Fibroblast of lung (primary cell): ENCODE measurements at regions not wholly inside any gene's neighbourhood (a gene's known extent, or its start where the extent isn't known, plus 50 kb on each side); places are given as distances from the start of the nearest gene placed in this dataset.

Experiments
- DNase-seq, 2 donors: peaks; one replicate each; pipeline versions ENCODE4 v3.0.0 to v3.0.0-alpha.2; 2010; ENCODE audit warnings: low read depth in 2 of 2
- H2AFZ ChIP-seq: 2 replicates; pipeline ENCODE4 v1.5.1; 2012; ENCODE audit warnings: low read length, control low read depth, inconsistent platforms
- H3K27ac ChIP-seq: 2 replicates; pipeline ENCODE4 v1.5.1; 2011; ENCODE audit warnings: low read length, control low read depth; ENCODE audit not compliant: insufficient read depth
- H3K27me3 ChIP-seq: 2 replicates; pipeline ENCODE4 v1.5.1; 2011; ENCODE audit warnings: mild to moderate bottlenecking, low read length; ENCODE audit not compliant: control insufficient read depth, insufficient read depth
- H3K36me3 ChIP-seq: 2 replicates; pipeline ENCODE4 v1.5.1; 2011; ENCODE audit warnings: low read length; ENCODE audit not compliant: control insufficient read depth, insufficient read depth
- H3K4me1 ChIP-seq: 2 replicates; pipeline ENCODE4 v1.5.1; 2011; ENCODE audit warnings: low read length; ENCODE audit not compliant: control insufficient read depth, insufficient read depth; ENCODE audit errors: extremely low read depth
- H3K4me2 ChIP-seq: 2 replicates; pipeline ENCODE4 v1.5.1; 2011; ENCODE audit warnings: low read length, control low read depth; ENCODE audit not compliant: insufficient read depth; ENCODE audit errors: extremely low read depth
- H3K4me3 ChIP-seq, 4 experiments: fragments of 200-600 bp in 1 of 4; sonication (generic) in 1 of 4; replicated peaks in 1 of 4; 2 replicates each; pipeline ENCODE4 v1.5.1; 2011 to 2016; ENCODE audit warnings: low read length in 4 of 4, low read depth in 3 of 4, mild to moderate bottlenecking in 3 of 4, control low read depth in 2 of 4, inconsistent platforms in 1 of 4, mixed read lengths in 1 of 4; ENCODE audit not compliant: insufficient read depth in 1 of 4; ENCODE audit errors: control extremely low read depth in 1 of 4
- H3K79me2 ChIP-seq: 2 replicates; pipeline ENCODE4 v1.5.1; 2012; ENCODE audit warnings: mild to moderate bottlenecking, low read length, inconsistent platforms; ENCODE audit not compliant: control insufficient read depth, insufficient read depth
- H3K9ac ChIP-seq: 2 replicates; pipeline ENCODE4 v1.5.1; 2011; ENCODE audit warnings: mild to moderate bottlenecking, low read length, control low read depth; ENCODE audit not compliant: insufficient read depth
- H3K9me3 ChIP-seq: 2 replicates; pipeline ENCODE4 v1.5.1; 2012; ENCODE audit warnings: low read depth, low read length; ENCODE audit not compliant: control insufficient read depth, insufficient read depth
- H4K20me1 ChIP-seq: 2 replicates; pipeline ENCODE4 v1.5.1; 2011; ENCODE audit warnings: low read length; ENCODE audit not compliant: control insufficient read depth, insufficient read depth; ENCODE audit errors: extremely low read depth
- EZH2 ChIP-seq: IDR thresholded peaks from 2 replicates; pipeline ENCODE4 v1.5.1; 2012; ENCODE audit warnings: low read length, control low read depth, mild to moderate bottlenecking; ENCODE audit errors: missing control alignments
- TF ChIP-seq, protein P1 (sequence below), 2 donors: IDR thresholded peaks in 1 of 2; conservative IDR thresholded peaks in 1 of 2; 1 replicate in 1 of 2; 2 replicates in 1 of 2; pipeline ENCODE4 v1.5.1; 2011 to 2012; ENCODE audit warnings: low read length in 2 of 2, control low read depth in 1 of 2, inconsistent platforms in 1 of 2, low read depth in 1 of 2, mild to moderate bottlenecking in 1 of 2

DNA sequence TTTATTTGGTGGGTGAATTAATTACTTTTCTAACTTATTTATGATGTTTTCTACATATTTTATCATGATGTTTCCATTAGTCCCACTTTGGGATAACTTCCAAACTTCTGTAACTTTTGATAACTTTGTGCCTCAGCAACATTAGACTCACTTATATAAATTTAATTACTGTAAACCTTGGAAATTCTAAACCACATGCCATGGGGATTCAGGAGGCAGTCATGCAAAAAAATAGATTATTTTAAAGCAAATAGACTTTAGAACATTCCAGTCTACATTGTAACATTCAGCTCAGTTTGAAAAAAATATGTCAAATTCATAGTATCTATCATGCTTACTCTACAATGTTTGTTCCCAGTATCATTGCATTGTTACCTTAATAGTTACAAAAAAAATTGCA lies 728.5 kb upstream of the NRXN1 start:
- H3K27me3 ChIP-seq, result no peaks in the 10 kb centered on the region
- H3K79me2 ChIP-seq, result no peaks in the 10 kb centered on the region
- H2AFZ ChIP-seq, result no peak overlapping the region
- no peak overlapping the region for H3K9ac ChIP-seq
- no peak overlapping the region for H3K4me2 ChIP-seq
- H3K27ac ChIP-seq, result no peak overlapping the region
- H3K36me3 ChIP-seq, result no peaks in the 10 kb centered on the region
- H3K4me3 ChIP-seq, result no peak overlapping the region
- no peak for TF ChIP-seq EZH2
- TF ChIP-seq, protein P1, sequence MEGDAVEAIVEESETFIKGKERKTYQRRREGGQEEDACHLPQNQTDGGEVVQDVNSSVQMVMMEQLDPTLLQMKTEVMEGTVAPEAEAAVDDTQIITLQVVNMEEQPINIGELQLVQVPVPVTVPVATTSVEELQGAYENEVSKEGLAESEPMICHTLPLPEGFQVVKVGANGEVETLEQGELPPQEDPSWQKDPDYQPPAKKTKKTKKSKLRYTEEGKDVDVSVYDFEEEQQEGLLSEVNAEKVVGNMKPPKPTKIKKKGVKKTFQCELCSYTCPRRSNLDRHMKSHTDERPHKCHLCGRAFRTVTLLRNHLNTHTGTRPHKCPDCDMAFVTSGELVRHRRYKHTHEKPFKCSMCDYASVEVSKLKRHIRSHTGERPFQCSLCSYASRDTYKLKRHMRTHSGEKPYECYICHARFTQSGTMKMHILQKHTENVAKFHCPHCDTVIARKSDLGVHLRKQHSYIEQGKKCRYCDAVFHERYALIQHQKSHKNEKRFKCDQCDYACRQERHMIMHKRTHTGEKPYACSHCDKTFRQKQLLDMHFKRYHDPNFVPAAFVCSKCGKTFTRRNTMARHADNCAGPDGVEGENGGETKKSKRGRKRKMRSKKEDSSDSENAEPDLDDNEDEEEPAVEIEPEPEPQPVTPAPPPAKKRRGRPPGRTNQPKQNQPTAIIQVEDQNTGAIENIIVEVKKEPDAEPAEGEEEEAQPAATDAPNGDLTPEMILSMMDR (conservative IDR thresholded peaks at IDR 0.05 in 1 of 2, IDR thresholded peaks at IDR 0.05 in 1 of 2; ENCODE audit: low read depth in 1 of 2, low read length in 2 of 2), result no peak
- no peaks in the 10 kb centered on the region for H4K20me1 ChIP-seq
- no peaks in the 10 kb centered on the region for H3K4me1 ChIP-seq
- H3K9me3 ChIP-seq, result no peaks in the 10 kb centered on the region
- no peak for DNase-seq

DNA sequence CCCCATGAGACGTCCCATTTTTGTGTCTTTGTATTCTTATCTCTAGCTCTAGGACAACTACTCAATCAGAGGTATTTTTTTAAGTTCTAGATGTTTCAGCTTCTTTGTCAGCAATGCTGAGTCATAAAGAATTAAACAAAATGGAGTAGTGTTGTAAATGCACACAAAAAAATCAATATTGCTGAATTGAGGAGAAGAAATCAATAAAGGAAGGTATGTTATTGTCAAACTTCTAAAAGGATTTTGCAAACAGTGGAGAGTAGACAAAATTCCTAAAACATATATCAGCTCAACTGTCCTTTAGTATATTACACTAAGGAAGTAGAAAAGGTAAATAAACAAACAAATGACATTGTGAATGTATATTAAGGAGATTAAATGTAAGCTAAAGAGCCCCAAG lies 726.1 kb upstream of the NRXN1 start:
- no peaks in the 10 kb centered on the region for H3K79me2 ChIP-seq
- no peak for TF ChIP-seq EZH2
- TF ChIP-seq, protein P1 (conservative IDR thresholded peaks at IDR 0.05 in 1 of 2, IDR thresholded peaks at IDR 0.05 in 1 of 2; ENCODE audit: low read depth in 1 of 2, low read length in 2 of 2), result no peak
- no peak for DNase-seq
- H3K27ac ChIP-seq, result no peak overlapping the region
- H3K27me3 ChIP-seq, result no peaks in the 10 kb centered on the region
- no peaks in the 10 kb centered on the region for H3K9me3 ChIP-seq
- H2AFZ ChIP-seq, result no peak overlapping the region
- no peak overlapping the region for H3K4me2 ChIP-seq
- no peak overlapping the region for H3K9ac ChIP-seq
- H4K20me1 ChIP-seq, result no peaks in the 10 kb centered on the region
- H3K4me3 ChIP-seq, result no peak overlapping the region
- H3K36me3 ChIP-seq, result no peaks in the 10 kb centered on the region
- H3K4me1 ChIP-seq, result no peaks in the 10 kb centered on the region

DNA sequence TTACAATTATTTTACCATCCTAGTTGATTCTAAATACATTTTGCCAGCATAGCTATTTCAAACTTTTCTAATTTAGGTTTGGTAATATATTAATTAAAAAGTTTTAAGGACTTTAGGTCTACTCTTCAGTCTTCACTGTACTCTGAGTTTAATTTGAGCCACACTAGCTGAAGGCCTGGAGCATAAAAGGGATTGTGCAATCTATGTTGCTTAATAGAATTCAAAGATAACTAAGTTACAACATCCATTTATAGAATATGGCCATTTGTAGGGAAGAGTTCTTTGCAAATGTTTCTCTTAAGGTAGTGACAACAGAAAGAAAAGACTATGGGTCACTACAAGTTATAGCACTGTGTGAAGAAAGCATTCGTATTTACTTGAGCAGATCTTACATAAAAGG lies 702.2 kb upstream of the NRXN1 start:
- no peaks in the 10 kb centered on the region for H3K27me3 ChIP-seq
- DNase-seq, result peak; percentile 13 to 78
- no peak overlapping the region for H3K27ac ChIP-seq
- H2AFZ ChIP-seq, result no peak overlapping the region
- no peaks in the 10 kb centered on the region for H3K9me3 ChIP-seq
- no peaks in the 10 kb centered on the region for H3K36me3 ChIP-seq
- H4K20me1 ChIP-seq, result no peaks in the 10 kb centered on the region
- H3K9ac ChIP-seq, result no peak overlapping the region
- TF ChIP-seq EZH2, result no peak
- TF ChIP-seq, protein P1 (conservative IDR thresholded peaks at IDR 0.05 in 1 of 2, IDR thresholded peaks at IDR 0.05 in 1 of 2; ENCODE audit: low read depth in 1 of 2, low read length in 2 of 2), result no peak
- H3K4me2 ChIP-seq, result no peak overlapping the region
- H3K4me3 ChIP-seq, result no peak overlapping the region
- no peaks in the 10 kb centered on the region for H3K4me1 ChIP-seq
- no peaks in the 10 kb centered on the region for H3K79me2 ChIP-seq
